GM12892 (cell line): ENCODE measurements at regions not wholly inside any gene's neighbourhood (a gene's known extent, or its start where the extent isn't known, plus 50 kb on each side); places are given as distances from the start of the nearest gene placed in this dataset.

Experiments
- POLR2A ChIP-seq: IDR thresholded peaks from 2 replicates; pipeline ENCODE4 v1.6.1; 2011; ENCODE audit warnings: low read depth, low read length, control low read depth
- TAF1 ChIP-seq: IDR thresholded peaks from 2 replicates; pipeline ENCODE4 v1.6.1; 2011; ENCODE audit warnings: low read depth, mild to moderate bottlenecking, control low read depth, low read length, borderline replicate concordance

- TF ChIP-seq POLR2A = no peak
- TF ChIP-seq TAF1 = no peak
Observed at GRCh38 chr16:64453646-64454045, 668.2 kb downstream of the CDH11 start.
